AG09309 (cell line): ENCODE measurements at regions not wholly inside any gene's neighbourhood (a gene's known extent, or its start where the extent isn't known, plus 50 kb on each side); places are given as distances from the start of the nearest gene placed in this dataset.

ENCODE experiments used
- DNase-seq: peaks from one replicate; pipeline ENCODE4 v3.0.0-alpha.2; 2010; ENCODE audit warnings: low read depth
- H3K4me3 ChIP-seq: 2 replicates; pipeline ENCODE4 v1.5.1; 2011; ENCODE audit warnings: mild to moderate bottlenecking, low read depth, low read length, moderate library complexity; ENCODE audit not compliant: control insufficient read depth
- TF ChIP-seq, protein P1 (sequence below): IDR thresholded peaks from 2 replicates; pipeline ENCODE4 v1.5.1; 2011; ENCODE audit warnings: mild to moderate bottlenecking, low read depth, low read length, inconsistent platforms; ENCODE audit not compliant: insufficient read depth, control insufficient read depth; ENCODE audit errors: missing control alignments

DNA sequence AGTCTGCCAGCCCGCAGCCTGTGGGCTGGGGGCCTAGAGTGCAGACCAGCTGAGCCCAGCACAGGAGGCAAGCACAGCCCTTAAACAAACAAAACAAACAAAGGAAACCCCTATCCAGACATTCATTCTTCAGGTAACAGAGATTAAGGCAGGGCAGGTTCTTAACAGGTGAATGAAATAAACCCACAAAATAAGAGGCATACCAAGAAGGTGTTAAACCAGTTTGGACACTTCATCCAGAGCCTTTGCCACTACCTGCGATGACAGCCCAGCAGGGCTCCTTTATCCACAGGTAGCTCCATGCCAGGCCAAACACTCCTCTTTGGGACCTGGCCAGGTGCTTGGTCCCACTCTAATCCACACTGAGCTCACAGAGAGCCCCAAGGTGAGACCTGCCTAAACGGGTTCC, 209.7 kb upstream of the SIX2 start:
- no peak for DNase-seq
- no peak overlapping the region for H3K4me3 ChIP-seq
- TF ChIP-seq, protein P1, sequence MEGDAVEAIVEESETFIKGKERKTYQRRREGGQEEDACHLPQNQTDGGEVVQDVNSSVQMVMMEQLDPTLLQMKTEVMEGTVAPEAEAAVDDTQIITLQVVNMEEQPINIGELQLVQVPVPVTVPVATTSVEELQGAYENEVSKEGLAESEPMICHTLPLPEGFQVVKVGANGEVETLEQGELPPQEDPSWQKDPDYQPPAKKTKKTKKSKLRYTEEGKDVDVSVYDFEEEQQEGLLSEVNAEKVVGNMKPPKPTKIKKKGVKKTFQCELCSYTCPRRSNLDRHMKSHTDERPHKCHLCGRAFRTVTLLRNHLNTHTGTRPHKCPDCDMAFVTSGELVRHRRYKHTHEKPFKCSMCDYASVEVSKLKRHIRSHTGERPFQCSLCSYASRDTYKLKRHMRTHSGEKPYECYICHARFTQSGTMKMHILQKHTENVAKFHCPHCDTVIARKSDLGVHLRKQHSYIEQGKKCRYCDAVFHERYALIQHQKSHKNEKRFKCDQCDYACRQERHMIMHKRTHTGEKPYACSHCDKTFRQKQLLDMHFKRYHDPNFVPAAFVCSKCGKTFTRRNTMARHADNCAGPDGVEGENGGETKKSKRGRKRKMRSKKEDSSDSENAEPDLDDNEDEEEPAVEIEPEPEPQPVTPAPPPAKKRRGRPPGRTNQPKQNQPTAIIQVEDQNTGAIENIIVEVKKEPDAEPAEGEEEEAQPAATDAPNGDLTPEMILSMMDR: no peak

DNA sequence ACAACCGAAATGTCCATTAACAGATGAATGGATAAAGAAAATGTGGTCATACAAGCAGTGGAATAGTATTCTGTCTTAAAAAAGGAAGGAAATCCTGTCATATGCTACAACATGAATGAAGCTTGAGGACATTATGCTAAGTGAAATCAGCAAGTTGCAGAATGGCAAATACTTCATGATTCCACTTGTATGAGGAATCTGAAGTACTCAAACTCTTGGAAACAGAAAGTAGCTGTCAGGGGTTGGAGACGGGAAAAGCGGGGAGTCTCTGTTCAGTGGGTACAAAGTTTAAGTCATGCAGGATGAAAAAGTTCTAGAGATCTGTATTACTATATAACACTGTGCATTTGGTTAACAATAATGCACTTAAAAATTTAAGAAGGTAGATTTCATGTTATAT, 209.0 kb upstream of the SIX2 start:
- DNase-seq: no peak
- TF ChIP-seq, protein P1: no peak
- H3K4me3 ChIP-seq: no peak overlapping the region

DNA sequence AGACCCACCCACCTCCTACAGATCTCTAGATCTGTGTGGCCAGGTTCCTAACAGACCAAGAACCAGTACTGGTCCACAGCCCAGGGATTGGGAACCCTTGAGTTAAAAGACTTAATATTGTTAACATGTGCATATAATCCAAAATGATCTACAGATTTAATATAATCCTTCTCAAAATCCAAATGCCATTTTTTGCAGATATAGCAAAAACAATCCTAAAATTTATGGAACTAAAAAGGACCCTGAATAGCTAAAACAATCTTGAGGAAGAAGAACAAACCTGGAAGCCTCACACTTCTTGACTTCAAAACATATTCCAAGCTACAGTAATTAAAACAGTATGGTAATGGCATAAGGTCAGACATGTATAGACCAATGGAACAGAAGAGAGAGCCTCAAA, 206.9 kb upstream of the SIX2 start:
- DNase-seq: no peak
- no peak overlapping the region for H3K4me3 ChIP-seq
- TF ChIP-seq, protein P1: no peak

DNA sequence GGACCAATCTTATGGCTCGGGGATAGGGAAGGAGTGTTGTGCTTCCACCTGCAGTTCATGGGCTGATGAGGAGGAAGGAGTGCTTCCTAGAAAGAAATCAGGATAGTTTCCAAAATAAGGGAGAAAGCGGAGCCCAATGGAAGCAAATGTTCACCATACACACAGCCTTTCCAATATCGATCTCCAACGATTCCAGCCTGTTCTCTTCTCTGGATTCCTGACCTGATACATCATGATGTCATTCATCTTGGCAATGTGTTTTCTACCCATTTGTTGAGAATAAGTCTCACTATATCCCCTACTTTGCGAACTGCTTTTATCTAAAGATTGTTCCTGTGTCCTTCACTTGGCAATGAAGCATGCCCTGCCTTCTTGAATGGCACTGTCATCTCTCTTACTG, 205.3 kb upstream of the SIX2 start:
- no peak overlapping the region for H3K4me3 ChIP-seq
- DNase-seq: no peak
- TF ChIP-seq, protein P1: no peak

DNA sequence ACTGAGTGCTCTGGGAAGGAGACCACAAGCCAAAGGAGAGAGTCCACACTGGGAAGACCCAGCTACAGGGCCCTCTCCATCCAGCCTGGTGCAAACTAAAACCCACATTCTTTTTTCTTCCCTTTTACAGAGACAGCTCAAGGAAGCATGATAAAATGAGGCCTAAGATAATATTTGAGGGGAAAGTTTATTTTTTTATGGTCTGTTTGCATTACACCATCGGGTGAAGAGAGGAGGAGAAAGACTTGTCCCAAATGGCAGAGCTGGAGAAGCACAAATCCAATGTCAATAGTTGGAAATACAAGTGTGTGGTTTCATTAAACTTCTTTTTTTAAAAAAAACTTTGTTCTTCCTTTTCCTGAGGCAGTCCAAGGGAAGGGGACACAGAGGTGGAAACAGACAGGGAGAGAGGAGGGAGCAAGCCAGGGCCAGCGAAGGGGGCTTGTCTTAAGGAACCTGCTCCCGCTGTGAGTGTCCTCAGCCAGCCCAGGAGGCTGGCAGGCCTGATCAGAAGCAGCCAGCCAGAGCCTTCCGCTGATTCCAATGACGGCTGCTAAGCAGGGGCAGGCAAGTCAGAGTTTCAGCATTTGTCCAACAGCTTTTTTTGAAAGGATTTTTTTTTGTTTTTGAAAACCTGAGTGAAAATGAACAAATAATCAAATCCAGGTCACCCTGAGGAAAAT, 203.8 kb upstream of the SIX2 start:
- H3K4me3 ChIP-seq: no peak overlapping the region
- TF ChIP-seq, protein P1: no peak

DNA sequence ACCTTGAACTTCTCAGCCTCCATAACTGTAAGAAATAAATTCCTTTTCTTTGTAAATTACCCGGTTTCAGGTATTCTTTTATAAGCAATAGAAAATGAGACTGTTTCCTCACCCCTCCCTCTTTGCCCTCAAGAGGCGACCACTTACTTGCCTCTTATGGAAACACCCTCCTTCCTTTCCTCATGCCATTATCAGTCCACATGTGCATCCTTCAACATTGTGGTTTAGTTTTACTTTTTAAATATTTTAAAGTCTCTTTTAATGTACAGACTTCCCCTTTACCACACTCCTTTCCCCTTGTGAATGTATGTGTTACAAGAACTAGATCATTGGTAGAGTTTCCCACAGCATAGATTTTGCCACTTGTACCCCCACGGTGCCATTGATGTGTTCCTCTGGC, 202.4 kb upstream of the SIX2 start:
- H3K4me3 ChIP-seq: no peak overlapping the region
- no peak for DNase-seq
- TF ChIP-seq, protein P1: no peak

More for the DNA sequence above, 203.8 kb upstream of the SIX2 start:
- no peak for DNase-seq
